Right lung (tissue), 2 donors: ENCODE measurements at regions not wholly inside any gene's neighbourhood (a gene's known extent, or its start where the extent isn't known, plus 50 kb on each side); places are given as distances from the start of the nearest gene placed in this dataset.

Source experiments
- DNase-seq, 2 donors: peaks; one replicate each; pipeline ENCODE4 v3.0.0-alpha.2; 2013

DNA sequence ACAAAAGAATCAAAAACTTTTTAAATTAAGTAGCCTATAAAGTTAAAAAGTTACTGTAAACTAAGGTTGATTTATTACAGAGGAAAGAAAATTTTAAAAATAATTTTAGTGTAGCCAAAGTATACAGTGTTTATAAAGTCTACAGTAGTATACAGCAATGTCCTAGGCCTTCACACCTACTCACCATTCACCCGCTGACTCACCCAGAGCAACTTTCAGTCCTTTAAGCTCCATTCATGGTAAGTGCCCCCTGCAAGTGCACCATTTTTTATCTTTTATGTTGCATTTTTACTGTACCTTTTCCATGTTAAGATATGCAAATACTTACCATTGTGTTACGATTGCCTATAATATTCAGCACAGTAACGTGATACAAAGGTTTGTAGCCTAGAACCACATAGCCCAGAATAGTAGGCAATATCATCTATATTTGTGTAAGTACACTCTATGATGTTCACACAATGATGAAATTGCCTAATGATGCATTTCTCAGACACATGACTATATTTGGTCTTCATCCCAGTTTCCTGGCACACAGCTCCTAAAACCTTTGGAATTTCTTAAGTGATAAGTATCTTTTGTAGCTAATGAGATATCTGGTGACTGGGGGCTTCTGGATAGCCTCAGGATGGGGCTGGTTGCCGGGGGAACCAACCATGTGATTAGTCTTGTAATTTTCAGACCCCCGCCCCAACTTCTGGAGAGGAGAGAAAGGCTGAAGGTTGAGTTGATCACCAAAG lies 111.0 kb downstream of the MRPL14 start:
- peak; percentile 41 to 62 for DNase-seq

DNA sequence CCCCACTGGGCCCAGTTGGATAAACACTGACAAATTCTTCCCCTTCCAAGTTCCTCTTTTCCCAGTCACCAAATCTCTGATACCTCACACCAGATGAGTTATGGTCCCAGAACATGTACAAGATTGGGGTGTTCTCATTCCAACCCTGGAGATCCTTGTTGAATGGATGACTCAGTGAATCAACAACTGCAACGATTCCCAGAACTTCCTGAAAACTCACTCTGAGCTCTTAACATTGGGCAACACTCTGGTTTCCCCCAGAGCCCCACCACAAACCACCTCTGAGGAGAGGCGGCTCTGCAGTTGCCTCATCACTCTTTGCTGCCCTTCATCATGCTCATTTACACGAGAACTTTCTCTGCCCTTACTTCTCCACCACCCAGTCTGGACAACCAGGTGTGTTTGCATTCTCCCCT lies 115.2 kb downstream of the MRPL14 start:
- DNase-seq, result no peak

GRCh38 chr6:44011350-44011920 lies 115.8 kb downstream of the MRPL14 start:
- DNase-seq, result no peak

GRCh38 chr6:44010411-44011349 lies 116.6 kb downstream of the MRPL14 start:
- DNase-seq, result no peak

GRCh38 chr6:44009425-44010321 lies 117.6 kb downstream of the MRPL14 start:
- DNase-seq, result no peak

GRCh38 chr6:44008821-44009370 lies 118.4 kb downstream of the MRPL14 start:
- no peak for DNase-seq

DNA sequence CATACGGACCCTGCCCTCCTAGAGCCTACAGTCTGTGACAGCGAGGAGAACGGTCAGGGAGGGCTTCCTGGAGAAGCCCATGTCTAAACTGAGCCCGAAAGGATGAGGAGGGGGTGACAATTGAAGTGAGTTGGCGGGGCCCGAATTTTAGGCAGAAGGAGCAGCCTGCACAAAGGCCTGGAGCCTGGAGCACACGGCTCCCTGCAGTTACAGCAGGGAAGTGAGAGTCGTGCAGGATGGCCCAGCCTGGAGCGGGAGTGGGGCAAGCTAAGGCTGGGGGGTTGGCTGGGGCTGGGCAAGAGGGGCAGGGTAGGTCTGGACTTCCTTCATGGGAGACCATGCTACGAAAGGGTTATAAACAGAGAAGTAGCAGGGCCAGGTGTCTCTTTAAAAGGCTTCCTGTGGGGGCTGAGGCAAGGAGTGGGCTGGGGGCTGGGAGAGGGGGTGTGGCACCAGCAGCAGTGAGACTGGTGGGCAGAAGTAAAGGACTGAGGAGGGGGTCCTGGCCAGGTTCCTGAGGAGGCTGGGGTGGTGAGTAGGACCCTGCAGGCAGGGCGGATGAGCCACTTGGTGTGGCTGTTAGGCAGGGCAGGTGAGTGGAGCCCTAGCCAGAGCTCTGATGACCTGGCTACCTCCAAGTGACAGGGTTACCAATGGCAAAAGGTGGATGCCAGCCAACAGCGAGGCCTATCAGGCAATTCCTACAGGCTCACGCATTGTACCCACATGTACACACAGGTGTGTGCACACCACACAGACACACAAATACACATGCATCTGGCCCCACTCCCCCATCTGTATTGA lies 119.2 kb downstream of the MRPL14 start:
- DNase-seq, result no peak

DNA sequence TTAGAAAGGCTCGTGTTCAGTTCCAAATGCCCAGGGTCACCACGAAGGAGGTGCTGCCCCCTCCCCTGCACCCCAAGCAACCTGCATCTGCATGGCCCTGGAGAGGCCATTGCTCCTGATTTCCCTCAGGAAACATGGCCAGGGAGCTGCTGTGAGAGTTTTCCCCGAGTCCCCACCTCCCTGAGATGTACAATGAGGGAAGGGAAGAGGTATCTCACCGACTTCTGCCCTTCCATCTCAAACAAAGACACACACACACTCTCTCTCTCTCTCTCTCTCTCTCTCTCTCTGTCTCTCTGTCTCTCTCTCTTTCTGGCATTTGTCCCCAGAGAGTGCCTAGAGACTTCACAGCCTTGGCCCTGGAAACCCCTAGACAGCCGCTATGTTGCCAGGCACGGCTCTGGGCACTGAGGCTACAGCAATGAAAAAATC lies 120.4 kb downstream of the MRPL14 start:
- DNase-seq, result no peak

- no peak for DNase-seq
Measured at GRCh38 chr6:44006123-44006871, 121.0 kb downstream of the MRPL14 start.

DNA sequence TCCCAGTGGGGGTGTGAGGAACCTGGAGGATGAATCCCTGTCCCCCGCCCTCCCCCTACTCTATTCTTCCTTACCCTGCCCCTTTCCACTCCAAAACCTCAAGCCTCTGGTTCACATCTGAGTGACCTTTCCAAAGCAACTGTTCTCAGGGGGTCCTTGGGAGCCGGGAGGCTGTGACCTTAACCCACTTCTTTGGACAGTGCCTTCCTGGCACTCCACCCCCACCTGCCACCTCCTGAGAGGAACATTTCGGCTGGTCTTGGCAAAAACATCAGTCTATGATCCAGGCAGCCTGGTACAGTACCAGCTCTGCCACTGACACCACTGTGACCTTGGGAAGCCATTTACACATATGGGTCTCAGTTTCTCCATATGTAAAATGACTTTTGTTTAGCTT lies 121.7 kb downstream of the MRPL14 start:
- DNase-seq, result no peak

DNA sequence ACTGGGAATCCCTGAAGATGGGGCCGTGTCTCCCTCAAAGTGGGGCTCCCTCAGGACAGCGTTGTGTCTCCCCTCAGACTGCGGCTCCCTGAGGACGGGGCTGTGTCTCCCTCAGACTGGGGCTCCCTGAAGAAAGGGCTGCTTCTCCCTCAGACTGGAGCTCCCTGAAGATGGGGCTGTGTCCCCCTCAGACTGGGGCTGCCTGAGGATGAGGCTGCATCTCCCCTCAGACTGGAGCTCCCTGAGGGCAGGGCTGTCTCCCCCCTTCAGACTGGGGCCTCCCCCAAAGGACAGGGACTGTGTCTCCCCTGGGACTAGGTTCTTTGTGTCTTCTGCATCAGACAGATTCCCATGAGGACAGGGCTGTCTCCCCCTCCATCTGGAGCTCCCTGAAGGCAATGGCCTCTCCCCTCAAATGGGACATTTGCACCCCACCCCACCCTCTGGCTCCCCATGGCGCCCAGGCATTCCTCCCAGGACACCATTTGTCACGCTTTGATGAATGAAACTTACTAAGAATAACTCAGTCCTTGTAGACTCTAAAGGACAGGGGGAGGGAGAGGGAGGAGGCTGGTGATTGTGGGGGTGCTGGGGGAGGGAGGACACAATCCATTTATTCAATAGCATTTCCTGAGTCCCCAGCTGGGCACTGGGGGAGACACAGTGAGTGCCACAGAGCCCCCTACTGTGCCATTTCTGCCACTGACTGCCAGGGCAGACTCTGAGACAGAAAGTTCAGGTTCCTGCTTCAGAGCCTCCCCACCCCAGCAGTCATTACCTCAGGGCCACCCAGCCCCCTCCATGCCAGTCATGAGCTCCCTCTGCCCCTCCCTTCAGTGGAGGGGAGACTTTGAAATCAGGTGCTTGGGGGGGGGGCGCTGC lies 122.4 kb downstream of the MRPL14 start:
- DNase-seq, result no peak

DNA sequence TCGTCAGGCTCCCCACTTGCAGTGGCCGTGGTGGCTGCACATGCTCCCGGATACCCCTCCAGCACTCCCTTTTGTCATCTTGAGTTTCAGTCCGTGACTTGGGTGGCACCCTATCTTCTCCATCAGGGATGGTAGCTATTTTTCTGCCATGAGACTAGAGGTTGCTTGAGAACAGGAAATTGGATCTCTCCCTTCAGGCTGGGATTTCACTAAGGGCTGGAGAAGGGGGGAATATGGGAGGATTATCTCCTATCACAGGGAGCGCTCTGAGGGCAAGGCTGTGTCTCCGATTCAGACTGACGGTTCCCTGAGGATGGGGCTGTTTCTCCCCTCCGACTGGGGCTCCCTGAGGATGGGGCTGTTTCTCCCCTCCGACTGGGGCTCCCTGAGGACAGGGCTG lies 123.1 kb downstream of the MRPL14 start:
- DNase-seq, result no peak

DNA sequence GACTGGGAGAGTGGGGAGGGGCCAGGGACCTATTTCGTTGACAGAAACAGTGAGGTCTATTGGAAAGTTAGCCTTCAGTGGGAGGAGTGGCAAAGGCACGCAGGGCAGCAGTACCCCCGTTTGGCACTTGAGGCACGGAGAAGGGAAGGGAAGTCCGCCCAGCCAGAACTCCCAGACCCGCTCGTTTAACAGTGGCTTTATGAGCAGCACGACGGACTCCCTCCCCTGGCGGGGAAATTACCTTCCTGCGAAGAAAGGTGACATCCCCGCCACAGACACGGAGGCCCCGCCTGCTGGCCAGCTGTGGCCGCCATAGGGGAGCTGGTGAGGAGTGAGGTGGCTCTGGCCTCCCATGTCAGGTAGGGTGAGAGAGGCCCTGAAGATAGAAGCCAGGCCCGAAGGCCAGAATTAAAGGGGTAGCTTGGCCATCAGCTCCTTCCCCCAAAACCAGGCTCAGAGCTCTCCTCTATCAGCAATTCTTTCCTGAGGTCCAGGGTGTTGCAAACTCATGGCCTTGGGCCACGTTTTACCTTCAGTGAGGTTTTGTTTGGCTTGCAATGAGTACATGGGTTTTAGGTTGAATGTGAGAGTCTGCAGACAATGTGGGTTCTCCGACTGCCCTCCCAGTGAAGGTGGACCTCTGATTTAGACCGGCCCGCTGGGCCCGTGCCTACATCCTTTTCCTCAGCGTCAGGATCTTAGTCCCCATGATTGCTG lies 123.7 kb downstream of the MRPL14 start:
- DNase-seq, result no peak

GRCh38 chr6:44002593-44003344 lies 124.5 kb downstream of the MRPL14 start:
- peak in 1 of 2 donors; percentile 58 for DNase-seq

DNA sequence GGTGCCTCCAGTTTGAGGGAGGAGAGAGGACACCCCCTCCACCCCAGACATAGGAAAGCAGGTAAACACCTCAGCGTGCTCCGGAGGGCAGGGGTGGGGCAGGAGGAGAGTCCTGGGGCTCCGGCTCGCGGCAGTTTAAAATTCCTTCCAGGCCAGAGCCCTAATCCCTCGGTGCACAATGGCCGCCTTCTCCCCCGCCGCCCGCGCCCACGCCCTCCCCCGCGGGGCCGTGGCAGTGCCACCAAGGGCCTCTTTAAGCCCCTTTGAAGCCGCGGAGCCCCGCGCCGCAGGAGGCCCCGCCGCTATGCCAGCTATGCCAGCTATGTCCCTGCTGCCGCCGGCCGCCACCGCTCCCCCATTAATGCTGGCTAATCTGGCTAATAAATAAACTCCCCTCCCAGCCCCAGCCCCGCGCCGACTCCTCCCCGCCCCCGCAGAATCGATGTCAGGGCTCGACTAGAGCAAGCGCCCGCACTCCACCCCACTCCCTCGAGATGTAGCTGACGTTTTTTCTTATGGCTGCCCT lies 125.1 kb downstream of the MRPL14 start:
- DNase-seq, result no peak

GRCh38 chr6:44001318-44002066 lies 125.8 kb downstream of the MRPL14 start:
- DNase-seq, result no peak
